D341Med (cell line): ENCODE measurements at regions not wholly inside any gene's neighbourhood (a gene's known extent, or its start where the extent isn't known, plus 50 kb on each side); places are given as distances from the start of the nearest gene placed in this dataset.

Experiments
- DNase-seq: peaks from one replicate; pipeline ENCODE4 v3.0.0; 2012; ENCODE audit warnings: low spot score

DNA sequence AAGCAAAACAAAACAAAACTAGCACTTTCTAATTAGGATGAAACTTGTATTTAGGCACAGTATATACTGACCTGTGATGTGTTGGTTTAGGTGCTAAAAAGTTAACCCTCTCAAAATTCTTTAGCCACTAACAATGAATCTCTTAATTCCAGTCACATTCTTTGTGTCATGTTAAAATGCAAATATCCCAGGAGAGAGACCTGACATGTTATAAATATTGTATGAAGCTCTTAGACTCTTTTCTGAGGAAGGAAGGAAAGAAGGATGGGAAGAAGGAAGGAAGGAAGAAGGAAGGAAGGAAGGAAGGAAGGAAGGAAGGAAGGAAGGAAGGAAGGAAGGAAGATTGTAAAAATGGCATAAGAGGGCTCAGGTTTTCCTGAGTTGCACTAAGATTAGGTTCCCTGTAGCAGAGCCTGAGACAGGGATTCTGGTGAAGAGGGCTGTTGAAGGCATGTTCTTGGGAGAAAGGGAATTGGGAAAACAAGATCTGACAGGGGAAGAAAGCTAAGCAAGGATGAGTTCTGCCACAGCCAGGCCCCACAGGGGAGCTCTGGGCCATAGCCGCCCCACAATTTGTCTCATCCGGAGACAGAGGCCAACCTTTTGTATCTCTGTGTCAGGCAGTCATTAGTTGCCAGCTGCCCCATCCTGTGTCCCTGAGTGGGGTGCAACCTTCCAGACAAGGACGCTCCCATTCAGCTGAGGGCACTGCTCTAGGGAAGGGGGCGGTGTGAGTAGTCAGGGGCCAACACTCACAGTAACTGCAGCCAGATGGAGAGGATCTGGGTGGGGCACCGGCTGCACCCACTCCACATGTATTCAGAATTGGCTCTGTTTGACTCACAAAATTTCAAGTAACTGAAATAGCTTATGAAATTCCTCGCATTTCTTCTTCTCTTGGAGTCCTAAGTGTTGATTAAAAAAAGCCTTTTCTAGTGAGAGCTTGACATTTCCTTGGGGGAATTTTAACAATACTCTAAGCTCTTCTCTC is 189.3 kb upstream of the ARG1 start:
- DNase-seq: peak; percentile 41

DNA sequence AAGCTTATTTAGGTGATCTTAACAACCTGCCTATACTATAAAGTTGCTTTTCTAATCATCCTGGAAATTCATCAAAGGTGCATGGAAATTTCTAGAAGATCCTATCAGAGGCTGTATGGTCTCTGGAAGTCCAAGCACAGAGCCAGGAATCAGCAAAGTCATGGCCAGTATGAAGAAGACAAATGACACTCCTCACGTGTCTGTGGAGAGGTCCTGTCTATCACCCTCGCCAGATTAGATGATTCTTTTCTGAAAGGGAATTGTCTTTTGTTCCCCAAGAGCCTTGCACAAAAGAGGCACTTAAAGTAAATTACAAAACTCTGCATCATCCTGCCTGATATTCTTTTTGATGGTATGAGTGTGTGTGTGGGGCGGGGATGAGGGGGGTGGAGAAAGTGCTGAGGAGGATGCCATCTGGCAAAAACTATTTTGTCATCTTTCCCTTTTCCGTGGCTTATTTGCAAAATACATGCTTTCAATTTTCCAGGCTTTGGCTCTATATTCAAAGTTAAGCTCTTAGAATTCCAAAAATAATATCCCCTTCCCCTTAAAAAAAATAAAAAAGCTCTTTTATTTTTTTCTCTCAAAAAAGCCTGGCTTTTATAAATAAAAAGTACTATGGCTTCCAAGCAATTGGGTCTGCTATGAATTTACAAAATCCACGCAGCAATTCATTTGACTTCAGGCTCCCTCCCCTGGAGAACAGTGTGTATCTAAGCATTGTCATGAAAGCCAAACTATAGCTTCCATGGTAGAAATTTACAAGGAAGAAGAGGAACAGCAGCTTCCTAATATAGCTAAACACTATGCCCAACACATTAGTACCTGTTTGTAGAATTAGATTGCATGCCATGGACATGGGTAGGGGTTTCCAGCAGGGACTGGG is 185.2 kb upstream of the ARG1 start:
- no peak for DNase-seq

DNA sequence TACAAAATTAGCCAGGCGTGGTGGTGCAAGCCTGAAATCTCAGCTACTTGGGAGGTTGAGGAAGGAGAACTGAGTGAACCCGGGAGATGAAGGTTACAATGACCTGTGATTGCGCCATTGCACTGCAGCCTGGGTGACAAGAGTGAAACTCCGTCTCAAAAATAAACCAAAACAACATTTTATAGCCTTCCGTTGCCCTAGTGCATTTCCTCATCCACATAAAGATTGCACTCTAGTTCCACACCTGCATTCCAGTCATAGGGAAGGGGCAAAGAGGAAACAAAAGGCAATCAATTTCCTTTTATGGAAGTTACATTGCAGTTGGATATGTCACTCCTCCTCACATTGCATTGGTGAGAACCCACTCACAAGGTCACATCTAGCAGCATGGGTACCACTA is 182.7 kb upstream of the ARG1 start:
- DNase-seq: no peak

DNA sequence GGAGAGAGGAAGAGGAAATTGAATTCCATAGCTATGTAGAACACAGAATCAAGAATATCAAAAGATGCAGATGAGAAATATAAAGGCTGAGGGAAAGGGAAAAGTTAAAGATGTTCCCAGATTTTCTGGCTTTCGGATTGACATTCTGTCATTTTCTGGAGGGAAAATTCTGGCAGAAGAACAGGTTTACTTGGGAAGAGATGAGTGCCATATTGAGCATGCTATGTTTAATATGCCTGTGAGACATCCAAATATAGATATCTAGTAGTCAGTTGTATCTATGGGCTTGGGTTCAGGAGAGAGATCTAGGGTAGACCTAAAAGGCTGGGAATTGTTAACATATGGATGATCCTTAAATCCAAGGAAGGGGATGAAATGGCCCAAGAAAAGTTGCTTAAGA is 181.9 kb upstream of the ARG1 start:
- DNase-seq: no peak

DNA sequence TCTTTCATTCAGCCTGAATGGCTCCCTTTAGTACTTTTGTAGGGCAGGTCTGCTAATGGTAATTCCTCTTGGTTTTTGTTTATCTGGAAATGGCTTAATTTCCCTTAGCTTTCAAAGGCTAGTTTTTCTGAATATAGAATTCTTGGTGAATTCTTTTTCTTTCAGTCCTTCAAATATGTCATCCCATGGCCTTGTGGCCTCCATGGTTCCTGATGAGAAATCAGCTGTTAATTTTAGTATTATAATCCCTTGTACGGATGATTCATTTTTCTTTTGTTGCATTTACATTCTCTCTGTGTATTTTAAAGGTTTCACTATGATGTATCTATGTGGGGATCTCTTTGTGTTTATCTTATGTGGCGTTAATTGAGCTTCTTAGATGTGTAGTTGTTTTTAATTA is 179.6 kb upstream of the ARG1 start:
- no peak for DNase-seq

DNA sequence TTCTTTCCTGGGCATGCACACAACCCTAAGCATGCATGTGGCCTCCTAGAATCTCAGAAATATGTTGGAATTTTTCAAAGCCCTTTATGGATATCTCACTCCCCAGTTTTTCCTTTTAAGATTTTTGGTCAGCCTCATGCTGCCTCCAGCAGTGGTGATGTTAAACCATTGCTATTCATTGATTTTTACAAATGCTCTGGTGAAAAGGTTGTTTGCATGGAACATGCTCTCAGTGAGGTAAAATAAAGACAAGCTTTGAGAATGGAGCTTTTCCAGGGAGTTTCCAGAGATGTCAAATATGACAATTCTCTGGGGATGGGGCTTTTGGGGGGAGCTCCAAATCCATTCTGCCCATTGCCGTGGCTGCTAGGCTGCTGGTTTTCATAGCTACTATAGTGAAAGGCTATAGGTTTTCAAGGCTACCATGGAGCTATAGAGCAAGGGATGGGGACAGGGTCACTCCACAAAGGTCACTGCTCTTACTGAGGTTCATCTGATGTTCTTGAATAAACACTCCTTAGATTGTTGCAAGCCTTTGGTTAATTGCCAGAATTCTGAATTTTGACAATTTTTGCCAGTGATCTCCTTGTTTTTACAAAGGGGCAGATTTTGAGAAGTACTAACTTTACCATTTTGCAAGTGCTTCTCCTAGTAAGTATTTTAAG is 178.1 kb upstream of the ARG1 start:
- DNase-seq: no peak

DNA sequence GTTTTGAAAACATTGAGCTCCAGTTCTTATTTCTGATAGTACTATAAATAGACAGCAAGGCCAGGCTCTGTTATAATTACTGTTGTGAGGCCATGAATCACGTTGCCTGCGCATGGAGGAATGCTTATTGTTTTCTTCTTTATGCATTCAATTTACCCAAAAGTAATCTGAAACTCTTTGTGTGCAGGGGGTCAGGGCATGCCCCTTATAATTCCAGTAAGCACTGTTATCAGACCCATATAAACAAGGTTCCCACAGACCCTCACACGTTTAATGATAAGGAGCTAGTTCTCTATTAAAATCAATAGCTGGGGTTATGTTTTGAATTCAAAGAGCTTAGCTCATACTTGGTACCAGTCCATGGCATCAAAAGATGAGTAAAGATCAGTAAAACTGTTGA is 174.8 kb upstream of the ARG1 start:
- no peak for DNase-seq

DNA sequence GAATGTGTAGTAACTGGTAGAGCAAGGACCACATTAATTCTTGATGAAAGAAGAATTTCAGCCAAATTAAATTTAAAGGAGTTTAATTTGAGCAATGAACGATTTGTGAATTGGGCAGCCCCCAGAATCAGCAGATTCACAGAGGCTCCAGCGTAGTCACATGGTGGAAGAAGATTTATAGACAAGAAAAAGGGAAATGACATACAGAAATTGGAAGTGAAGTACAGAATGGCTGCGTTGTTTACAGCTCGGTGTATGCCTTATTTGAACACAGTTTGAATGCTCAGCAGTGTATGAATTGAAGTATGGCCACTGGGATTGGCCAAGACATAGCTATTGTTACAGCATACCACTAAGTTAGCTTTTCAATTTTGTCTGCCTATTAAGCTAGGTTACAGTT is 173.6 kb upstream of the ARG1 start:
- no peak for DNase-seq

DNA sequence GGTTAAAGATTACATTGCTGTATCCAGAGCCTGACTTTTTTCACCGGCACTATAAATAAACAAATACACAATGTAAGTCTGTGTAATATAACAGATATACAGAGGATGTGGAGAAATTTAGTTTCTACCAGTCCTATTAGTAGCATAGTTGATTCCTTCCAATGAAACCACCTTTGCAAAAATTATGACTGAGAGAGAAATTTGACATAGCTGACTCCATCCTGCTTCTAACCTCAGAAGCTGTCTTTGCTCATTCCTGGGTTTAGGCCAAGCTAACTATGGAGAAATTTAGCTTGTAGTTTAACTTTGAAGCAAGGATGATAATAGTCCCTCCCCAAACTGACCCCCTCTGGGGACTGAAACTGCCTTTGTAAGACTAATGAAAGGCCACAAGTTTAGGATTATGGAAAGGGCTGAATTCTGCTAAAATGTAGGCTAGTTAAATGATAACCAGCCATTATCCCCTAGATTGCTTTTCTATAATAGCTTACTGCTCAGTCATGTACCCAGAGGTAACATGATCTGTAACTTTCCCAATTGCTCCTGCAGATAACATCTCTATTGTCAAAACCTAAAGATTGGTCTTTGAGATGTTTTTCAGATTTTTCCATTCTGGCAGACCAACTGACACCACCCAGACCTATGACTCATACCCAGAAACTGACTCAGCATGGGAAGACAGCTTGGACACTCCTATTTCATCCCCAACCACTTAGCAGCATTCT is 172.8 kb upstream of the ARG1 start:
- DNase-seq: no peak

DNA sequence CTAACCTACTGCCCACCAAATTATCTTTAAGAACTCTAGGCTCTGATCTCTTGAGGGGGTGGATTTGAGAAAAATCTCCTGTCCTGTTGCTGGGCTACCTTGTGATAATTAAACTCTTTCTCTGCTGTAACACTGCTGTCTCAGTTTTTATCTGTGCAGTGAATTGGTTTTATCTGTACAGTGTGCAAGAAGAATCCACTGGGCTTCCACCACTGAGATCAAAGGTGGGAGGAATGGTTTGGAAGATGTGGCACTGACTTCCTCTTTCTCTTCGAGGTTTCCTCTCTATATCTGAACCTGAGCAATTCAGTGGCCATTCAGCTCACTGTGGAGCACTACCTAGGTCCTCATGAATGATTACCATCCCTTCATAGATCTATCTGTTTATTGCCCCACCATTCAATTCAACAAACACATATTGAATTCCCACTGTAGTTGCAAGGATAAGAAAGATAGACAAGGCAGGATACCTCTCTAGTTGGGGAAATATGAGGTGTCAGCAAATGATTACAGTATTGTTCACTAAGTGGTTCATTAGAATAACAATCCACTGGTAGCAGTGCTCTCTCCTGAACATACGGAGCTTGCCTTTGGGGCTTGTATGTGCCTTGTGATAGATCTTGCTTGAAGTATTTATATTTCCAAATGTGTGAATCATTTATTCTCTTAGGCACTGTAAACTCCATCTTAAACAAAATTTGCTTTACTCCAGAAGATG is 172.1 kb upstream of the ARG1 start:
- no peak for DNase-seq

DNA sequence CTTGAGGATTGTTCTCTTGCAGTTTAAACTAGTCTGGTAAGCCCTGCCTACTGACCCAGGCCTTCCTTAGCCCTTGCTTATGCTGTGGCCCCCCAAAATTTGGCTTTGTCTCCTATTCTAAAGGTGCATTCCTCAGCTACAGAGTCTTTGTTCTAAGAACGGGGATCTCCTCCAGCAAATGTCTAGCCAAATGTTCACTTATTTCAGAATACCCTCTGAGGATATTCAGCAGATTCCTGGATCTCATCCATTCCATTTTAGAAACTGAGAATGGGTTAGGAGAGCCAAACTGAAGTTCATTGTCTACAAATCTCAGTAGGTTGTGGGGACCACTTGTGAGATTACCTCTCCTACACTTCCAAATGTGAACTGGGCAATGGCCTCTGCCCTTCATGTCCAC is 164.2 kb upstream of the ARG1 start:
- DNase-seq: no peak

DNA sequence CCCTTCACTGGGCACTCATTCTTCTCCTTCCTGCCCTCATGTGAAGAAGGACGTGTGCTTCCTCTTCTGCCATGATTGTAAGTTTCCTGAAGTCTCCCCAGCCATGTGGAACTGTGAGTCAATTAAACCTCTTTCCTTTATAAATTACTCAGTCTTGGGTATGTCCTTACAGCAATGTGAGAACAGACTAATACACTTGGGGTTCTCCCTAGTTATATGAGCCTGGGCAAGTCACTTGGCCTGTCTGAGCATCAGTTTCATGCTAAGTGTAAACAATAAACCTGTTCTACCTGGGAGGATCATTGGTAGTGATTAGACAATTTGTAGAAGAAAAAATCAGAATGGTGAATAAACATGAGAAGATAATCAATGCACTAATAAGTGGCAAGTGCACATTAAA is 162.2 kb upstream of the ARG1 start:
- no peak for DNase-seq

DNA sequence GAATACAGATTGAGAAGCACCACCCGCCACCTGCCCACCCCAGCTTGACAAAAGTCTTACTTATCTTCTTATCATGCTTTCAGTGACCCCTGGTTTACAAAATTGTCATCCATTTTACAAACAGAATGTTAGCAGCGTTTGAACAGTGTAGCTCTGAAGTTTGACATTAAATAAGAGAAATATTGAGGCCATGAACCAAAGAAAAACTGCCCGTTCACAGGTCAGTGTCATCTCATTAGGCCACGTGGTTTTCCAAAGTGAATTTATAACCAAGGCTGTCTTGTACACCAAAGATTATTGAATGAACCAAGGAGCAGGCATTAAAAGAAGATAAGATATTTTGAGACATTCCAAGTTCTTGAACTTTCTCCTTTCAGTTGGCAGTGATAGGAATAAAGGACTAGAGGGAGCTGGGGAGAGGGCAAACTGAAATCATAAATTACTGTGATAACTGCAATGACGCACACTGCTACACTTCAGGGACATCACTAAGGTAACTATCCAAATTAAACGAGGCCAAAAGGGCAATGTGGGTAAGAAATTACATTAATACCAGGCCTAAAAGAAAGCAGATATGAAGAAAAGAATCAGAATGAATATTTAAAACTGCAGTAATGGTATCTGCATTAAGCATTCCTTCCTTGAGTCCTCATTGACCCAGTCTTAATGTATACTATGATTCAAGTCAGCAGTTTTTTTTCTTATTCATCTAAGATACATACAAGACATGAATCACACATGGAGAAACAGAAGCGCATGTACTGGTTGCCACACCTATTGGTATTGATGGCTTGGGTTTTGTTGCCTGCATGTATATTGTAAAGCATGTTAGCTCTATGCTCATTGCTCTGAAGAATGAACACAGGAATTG is 159.8 kb upstream of the ARG1 start:
- no peak for DNase-seq

DNA sequence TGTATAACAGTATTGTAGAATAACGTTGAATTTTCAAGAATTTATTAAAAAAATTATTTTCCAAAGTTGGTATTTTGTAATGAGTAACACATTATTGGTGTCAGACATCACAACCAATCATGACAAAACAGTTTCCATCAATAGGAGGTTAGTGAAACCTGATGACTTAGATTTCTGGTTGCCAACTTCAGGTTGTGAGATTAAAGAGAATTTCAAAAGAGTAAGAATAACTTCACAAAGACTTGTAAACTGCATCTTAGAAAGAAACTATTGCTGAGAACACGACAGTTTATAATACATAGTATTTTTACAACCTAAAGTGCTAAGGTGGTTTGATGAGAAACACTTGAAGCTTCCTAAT is 159.2 kb upstream of the ARG1 start:
- no peak for DNase-seq

DNA sequence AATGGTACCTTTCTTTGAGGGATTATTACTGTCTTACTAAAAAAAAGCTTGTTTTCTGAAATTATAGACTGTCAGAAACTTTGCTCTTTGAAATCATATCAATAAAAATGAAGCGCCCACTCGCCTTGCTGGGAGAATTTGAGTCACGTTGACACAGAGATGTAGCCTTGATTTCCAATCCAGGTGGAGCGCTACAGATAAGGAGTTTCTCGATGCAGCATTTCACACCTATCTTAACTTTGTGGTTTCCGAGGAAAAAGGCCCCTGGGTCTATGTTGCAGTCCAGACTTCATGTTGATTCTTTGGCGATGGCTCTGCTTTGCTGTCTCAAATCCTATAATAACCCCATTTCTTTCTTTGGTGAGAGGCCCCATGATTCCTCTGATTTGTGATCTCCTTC is 158.1 kb upstream of the ARG1 start:
- DNase-seq: no peak

DNA sequence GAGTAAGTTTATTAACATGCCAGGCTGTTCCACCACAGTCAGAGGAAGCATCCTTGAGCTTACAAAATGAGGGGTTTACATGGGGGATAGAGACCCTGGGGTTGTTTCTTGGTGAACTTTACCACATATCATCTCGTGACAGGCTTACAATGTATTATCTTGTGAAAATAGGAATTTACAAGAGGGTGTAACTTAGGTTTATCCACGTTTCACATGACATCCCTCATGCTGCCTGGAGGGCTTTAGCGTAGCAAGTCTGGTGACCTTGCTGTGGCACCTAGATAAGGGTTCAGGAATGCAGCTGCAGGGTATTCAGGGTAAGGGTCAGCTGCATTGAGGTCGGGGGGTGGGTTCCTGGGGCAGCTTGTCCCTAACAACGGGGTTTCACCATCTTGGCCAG is 154.6 kb upstream of the ARG1 start:
- no peak for DNase-seq

DNA sequence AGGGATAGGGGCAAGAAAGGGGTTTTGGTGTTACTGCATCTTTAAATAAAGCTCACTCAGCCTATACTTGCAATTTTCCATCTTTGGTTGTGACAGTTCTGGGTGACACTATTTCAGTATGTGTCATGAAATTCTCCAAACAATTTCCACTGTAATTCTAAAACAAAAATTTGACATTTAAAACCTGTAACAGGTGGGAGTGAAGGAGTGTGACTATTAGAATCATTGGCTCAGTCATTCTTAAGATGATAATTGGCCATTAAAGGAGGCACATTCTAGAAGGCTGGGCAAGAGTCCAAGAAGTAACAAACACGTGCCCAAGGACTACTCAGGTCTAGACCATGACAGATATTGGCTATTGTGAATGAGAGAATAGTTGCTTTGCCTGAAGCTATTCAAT is 153.3 kb upstream of the ARG1 start:
- no peak for DNase-seq

DNA sequence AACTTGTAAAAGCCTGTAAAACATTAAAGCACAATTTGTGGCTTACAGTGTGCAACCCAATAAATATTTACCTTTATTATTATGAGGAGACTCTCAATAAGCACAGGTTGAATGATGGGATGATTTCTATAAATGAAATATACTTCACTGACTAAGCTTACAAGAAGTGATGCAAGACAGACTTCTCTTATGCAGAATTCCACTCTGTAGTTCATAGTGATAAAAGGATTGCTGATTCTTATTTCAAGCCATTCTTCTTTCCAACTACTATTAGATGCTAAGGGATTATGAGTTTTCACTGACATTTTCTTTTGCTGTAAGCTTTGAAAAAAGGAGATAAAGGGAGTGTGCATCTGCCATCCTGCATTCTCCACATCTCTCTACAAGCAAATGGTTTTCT is 149.0 kb upstream of the ARG1 start:
- no peak for DNase-seq

DNA sequence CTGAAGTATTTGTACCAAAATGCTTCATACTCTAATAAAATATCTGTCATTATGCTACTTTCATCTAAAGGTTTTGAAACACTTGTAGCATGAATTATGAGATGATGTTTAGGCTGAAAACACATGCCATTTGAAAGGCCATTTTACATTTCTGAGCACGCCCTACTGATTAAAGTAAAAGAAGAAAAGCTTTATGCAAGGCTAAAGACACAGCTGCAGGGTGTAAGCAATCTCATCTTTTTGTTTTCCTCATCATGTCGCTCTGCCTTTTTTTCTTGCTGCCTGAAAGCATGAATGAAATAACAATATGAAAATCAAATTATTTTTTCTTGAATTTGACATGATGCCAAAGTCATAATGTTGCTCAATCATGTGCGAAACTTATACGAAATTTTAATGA is 148.6 kb upstream of the ARG1 start:
- DNase-seq: no peak

DNA sequence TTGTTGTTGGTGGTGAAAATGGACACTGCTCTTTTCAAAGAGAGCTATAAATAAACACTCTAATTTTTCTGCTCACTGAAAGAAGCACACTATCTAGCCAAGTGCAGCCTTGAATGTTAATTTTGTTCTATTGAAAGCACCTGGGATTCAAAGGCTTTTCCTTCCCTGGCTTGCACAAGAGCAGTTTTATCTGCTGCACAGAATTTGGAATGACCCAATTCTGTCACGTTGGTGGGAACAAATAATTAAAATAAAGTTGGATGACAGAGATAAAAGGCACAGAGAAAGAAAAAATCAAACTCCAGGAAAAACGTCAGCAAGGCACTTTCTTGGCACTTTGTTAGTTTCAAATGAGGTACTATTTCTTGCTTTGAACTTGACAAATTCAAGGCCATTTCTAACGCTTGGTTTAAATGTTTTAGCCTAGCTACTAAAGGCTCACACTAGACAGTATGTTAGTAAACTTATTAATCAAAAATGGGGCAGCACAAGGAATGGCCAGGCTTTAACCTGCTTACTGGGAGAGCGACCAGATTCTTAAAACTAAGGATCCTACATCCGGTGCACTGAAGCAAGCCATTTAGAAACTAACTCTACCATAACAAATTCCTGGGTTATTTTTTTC is 145.5 kb upstream of the ARG1 start:
- DNase-seq: no peak
